PC-3 (cell line): ENCODE measurements at regions not wholly inside any gene's neighbourhood (a gene's known extent, or its start where the extent isn't known, plus 50 kb on each side); places are given as distances from the start of the nearest gene placed in this dataset.

Experiments used
- ATAC-seq: fragments of 200-7000 bp; cut with Tn5 transposase; 2 replicates; pipeline ENCODE4 v1.9.1; 2020; ENCODE audit warnings: mild to moderate bottlenecking, moderate library complexity
- BruUV-seq: library from RNA; stranded (reverse); fragments of 400-500 nt; replicated peaks from 2 replicates; lab custom pipeline; 2021; lab: Mats Ljungman, UMichigan
- CTCF ChIA-PET: fragments of 300-600 bp; sonication (Branson Sonifier 250); formaldehyde crosslinking; loops from one replicate; lab custom pipeline; 2022; ENCODE audit warnings: antibody characterized with exemption; lab: Charles Lee
- POLR2A ChIA-PET: fragments of 300-600 bp; sonication (Branson Sonifier 250); formaldehyde crosslinking; loops from one replicate; lab custom pipeline; 2022; ENCODE audit warnings: antibody characterized with exemption; ENCODE audit not compliant: unreplicated experiment; lab: Charles Lee
- DNase-seq: peaks from one replicate; pipeline ENCODE4 v3.0.0-alpha.2; 2015
- H2AFZ ChIP-seq: fragments of 300-600 bp; sonication (generic); 2 replicates; pipeline ENCODE4 v1.6.0; 2016; ENCODE audit warnings: antibody characterized with exemption, low read length
- H3F3A ChIP-seq: fragments of 300-600 bp; sonication (generic); one replicate; pipeline ENCODE4 v1.6.0; 2017; ENCODE audit warnings: antibody characterized with exemption, low read length, control low read depth, mild to moderate bottlenecking; ENCODE audit not compliant: unreplicated experiment
- H3K27ac ChIP-seq: fragments of 300-600 bp; sonication (generic); 2 replicates; pipeline ENCODE4 v1.5.1; 2016; ENCODE audit warnings: mild to moderate bottlenecking, low read length
- H3K27me3 ChIP-seq: fragments of 300-600 bp; sonication (generic); 2 replicates; pipeline ENCODE4 v1.6.1; 2016; ENCODE audit warnings: low read length, mixed read lengths
- H3K36me3 ChIP-seq: fragments of 300-600 bp; sonication (generic); 2 replicates; pipeline ENCODE4 v1.6.1; 2016; ENCODE audit warnings: low read depth, mixed run types, low read length, mixed read lengths
- H3K4me1 ChIP-seq: fragments of 300-600 bp; sonication (generic); 2 replicates; pipeline ENCODE4 v1.5.1; 2016; ENCODE audit warnings: low read length; ENCODE audit not compliant: insufficient read depth
- H3K4me2 ChIP-seq: fragments of 300-600 bp; sonication (generic); 2 replicates; pipeline ENCODE4 v1.6.0; 2016; ENCODE audit warnings: low read length
- H3K4me3 ChIP-seq: fragments of 300-600 bp; sonication (generic); 2 replicates; pipeline ENCODE4 v1.5.1; 2016; ENCODE audit warnings: mild to moderate bottlenecking, low read length, mixed read lengths
- H3K79me2 ChIP-seq: fragments of 300-600 bp; sonication (generic); 2 replicates; pipeline ENCODE4 v1.6.1; 2017; ENCODE audit warnings: low read length, mixed read lengths
- H3K9ac ChIP-seq: fragments of 300-600 bp; sonication (generic); 2 replicates; pipeline ENCODE4 v1.6.0; 2016; ENCODE audit warnings: mild to moderate bottlenecking, low read length
- H3K9me2 ChIP-seq: fragments of 300-600 bp; sonication (generic); replicated peaks from 2 replicates; pipeline ENCODE4 v1.6.1; 2016; ENCODE audit warnings: mixed run types, low read length, mixed read lengths
- H3K9me3 ChIP-seq: fragments of 300-600 bp; sonication (generic); 2 replicates; pipeline ENCODE4 v1.6.1; 2016; ENCODE audit warnings: low read length, mixed read lengths
- H4K20me1 ChIP-seq: fragments of 300-600 bp; sonication (generic); 2 replicates; pipeline ENCODE4 v1.6.1; 2016; ENCODE audit warnings: low read length, mixed read lengths
- EZH2 ChIP-seq: fragments of 300-600 bp; sonication (generic); IDR thresholded peaks from one replicate; pipeline ENCODE4 v1.6.1; 2017; ENCODE audit warnings: antibody characterized with exemption, mild to moderate bottlenecking, low read length; ENCODE audit not compliant: unreplicated experiment
- EZH2phosphoT487 ChIP-seq: fragments of 300-600 bp; sonication (generic); IDR thresholded peaks from 2 replicates; pipeline ENCODE4 v1.6.1; 2018; ENCODE audit warnings: mild to moderate bottlenecking, antibody characterized with exemption, low read length, borderline replicate concordance
- intact Hi-C: fragments of 100-400 bp; cut with micrococcal nuclease; formaldehyde crosslinking; loops from 2 replicates; pipeline ENCODE4 v1.9.0; 2023
- TF ChIP-seq, protein P1 (sequence below): fragments of 300-600 bp; sonication (generic); conservative IDR thresholded peaks from 2 replicates; pipeline ENCODE4 v1.5.1; 2017; ENCODE audit warnings: antibody characterized with exemption, low read depth, mild to moderate bottlenecking, low read length

DNA sequence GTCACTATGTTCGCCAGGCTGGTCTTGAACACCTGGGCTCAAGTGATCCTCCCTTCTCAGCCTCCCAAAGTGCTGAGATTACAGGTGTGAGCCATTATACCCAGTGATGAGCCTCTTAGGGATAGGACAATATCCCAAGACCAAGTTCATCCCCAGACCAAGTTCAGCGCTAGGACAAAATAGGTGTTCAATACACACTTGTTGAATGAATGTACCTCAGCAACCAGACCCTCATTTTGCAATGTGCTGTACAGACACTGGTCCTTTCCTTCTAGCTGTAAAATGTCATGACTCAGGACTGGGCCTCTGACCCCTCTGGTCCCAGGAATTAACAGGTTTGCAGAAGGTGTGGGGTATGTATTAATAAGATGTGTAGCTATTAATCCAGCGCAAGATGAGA lies 246.0 kb downstream of the TSHZ3 start:
- H3K4me3 ChIP-seq = no peak overlapping the region
- ATAC-seq (no peak), DNase-seq (no peak)
- BruUV-seq = no TSS peak
- H3K9me3 ChIP-seq = no peaks in the 10 kb centered on the region
- H2AFZ ChIP-seq = no peak overlapping the region
- intact Hi-C loops = no loop called here
- no peaks in the 10 kb centered on the region for H3K4me1 ChIP-seq
- H3K27ac ChIP-seq = no peak overlapping the region
- H3K36me3 ChIP-seq = no peaks in the 10 kb centered on the region
- H3K4me2 ChIP-seq = no peak overlapping the region
- H3K27me3 ChIP-seq = no peaks in the 10 kb centered on the region
- H4K20me1 ChIP-seq = no peaks in the 10 kb centered on the region
- ChIA-PET POLR2A (no interaction called here), CTCF (no interaction called here)
- H3F3A ChIP-seq = no peaks in the 10 kb centered on the region
- H3K79me2 ChIP-seq = no peaks in the 10 kb centered on the region
- TF ChIP-seq EZH2phosphoT487 (no peak), EZH2 (no peak)
- TF ChIP-seq, protein P1, sequence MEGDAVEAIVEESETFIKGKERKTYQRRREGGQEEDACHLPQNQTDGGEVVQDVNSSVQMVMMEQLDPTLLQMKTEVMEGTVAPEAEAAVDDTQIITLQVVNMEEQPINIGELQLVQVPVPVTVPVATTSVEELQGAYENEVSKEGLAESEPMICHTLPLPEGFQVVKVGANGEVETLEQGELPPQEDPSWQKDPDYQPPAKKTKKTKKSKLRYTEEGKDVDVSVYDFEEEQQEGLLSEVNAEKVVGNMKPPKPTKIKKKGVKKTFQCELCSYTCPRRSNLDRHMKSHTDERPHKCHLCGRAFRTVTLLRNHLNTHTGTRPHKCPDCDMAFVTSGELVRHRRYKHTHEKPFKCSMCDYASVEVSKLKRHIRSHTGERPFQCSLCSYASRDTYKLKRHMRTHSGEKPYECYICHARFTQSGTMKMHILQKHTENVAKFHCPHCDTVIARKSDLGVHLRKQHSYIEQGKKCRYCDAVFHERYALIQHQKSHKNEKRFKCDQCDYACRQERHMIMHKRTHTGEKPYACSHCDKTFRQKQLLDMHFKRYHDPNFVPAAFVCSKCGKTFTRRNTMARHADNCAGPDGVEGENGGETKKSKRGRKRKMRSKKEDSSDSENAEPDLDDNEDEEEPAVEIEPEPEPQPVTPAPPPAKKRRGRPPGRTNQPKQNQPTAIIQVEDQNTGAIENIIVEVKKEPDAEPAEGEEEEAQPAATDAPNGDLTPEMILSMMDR = no peak
- H3K9ac ChIP-seq = no peak overlapping the region
- no peaks in the 10 kb centered on the region for H3K9me2 ChIP-seq

DNA sequence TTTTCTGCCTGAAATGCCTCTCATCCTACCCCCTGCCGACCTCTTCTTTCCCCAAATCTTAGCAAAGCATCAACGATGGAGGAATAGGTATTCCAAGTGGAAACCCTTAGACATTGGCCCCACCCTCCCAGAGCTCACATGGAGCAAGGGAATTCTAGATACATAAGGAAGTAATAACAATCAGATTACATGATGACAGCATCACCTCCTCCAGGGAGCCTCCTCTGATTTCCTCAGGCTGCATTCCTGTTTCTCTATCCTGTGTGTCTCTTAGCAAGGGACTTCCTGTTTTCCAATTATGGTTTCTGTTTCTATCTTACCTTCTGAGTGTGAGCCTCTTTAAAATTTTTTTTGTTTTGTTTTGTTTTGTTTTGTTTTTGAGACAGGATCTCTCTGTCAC lies 246.6 kb downstream of the TSHZ3 start:
- Histone ChIP-seq H3K4me3 (no peak overlapping the region), H3K27ac (no peak overlapping the region), H4K20me1 (no peaks in the 10 kb centered on the region), H3F3A (no peaks in the 10 kb centered on the region), H3K9me2 (no peaks in the 10 kb centered on the region), H3K4me1 (no peaks in the 10 kb centered on the region), H3K9me3 (no peaks in the 10 kb centered on the region), H3K27me3 (no peaks in the 10 kb centered on the region), H3K79me2 (no peaks in the 10 kb centered on the region), H3K4me2 (no peak overlapping the region), H2AFZ (no peak overlapping the region), H3K9ac (no peak overlapping the region), H3K36me3 (no peaks in the 10 kb centered on the region)
- ATAC-seq = no peak
- CTCF ChIA-PET = no interaction called here
- POLR2A ChIA-PET = no interaction called here
- no peak for DNase-seq
- intact Hi-C loops = no loop called here
- TF ChIP-seq, protein P1 = no peak
- TF ChIP-seq EZH2phosphoT487 (no peak), EZH2 (no peak)
- no TSS peak for BruUV-seq

DNA sequence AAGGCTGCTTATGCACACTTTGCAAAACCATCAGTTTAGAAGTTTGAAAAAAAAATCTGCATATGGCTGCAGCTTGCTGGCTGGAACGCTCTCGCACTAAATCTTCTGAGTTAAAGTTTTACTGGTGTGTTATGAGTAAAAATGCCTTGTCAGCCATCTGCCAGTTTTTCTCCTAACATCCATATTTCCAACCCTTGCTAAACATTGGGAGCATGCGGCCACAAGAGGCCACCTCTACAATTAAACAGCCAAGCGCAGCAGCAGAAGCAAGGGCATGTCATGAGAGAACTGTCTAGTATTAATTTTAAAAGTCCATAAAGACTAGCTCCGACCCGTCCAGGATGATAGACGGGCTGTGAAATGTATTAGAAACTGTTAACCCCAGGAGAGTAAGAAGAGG lies 248.3 kb downstream of the TSHZ3 start:
- Histone ChIP-seq H2AFZ (no peak overlapping the region), H3K9ac (no peak overlapping the region), H3K9me3 (no peaks in the 10 kb centered on the region), H3K4me3 (no peak overlapping the region), H3F3A (no peaks in the 10 kb centered on the region), H3K27me3 (no peaks in the 10 kb centered on the region), H3K4me1 (no peaks in the 10 kb centered on the region), H3K27ac (no peak overlapping the region), H3K4me2 (no peak overlapping the region), H3K9me2 (no peaks in the 10 kb centered on the region), H3K79me2 (no peaks in the 10 kb centered on the region), H3K36me3 (no peaks in the 10 kb centered on the region), H4K20me1 (no peaks in the 10 kb centered on the region)
- BruUV-seq = no TSS peak
- intact Hi-C loops = no loop called here
- ChIA-PET CTCF (no interaction called here), POLR2A (no interaction called here)
- DNase-seq (no peak), ATAC-seq (no peak)
- TF ChIP-seq EZH2phosphoT487 = no peak
- TF ChIP-seq, protein P1 = no peak
- no peak for TF ChIP-seq EZH2
